Panc1 (cell line): ENCODE measurements at regions not wholly inside any gene's neighbourhood (a gene's known extent, or its start where the extent isn't known, plus 50 kb on each side); places are given as distances from the start of the nearest gene placed in this dataset.

Source experiments
- ATAC-seq: fragments of 200-7000 bp; cut with Tn5 transposase; 2 replicates; pipeline ENCODE4 v1.9.1; 2020; ENCODE audit warnings: mild to moderate bottlenecking, moderate library complexity
- BruUV-seq: library from RNA; stranded (reverse); fragments of 400-500 nt; replicated peaks from 2 replicates; lab custom pipeline; 2021; lab: Mats Ljungman, UMichigan
- CTCF ChIA-PET: fragments of 300-600 bp; sonication (Branson Sonifier 250); formaldehyde crosslinking; loops from one replicate; lab custom pipeline; 2022; ENCODE audit warnings: antibody characterized with exemption; lab: Charles Lee
- POLR2A ChIA-PET: fragments of 300-600 bp; sonication (Branson Sonifier 250); formaldehyde crosslinking; loops from one replicate; lab custom pipeline; 2022; ENCODE audit warnings: antibody characterized with exemption; lab: Charles Lee
- DNase-seq: peaks from one replicate; pipeline ENCODE4 v3.0.0-alpha.2; 2010; ENCODE audit warnings: low read depth, low spot score
- H3K27ac ChIP-seq: 2 replicates; pipeline ENCODE4 v1.5.1; 2011; ENCODE audit warnings: mild to moderate bottlenecking, low read length, inconsistent platforms
- H3K27me3 ChIP-seq: fragments of 200-500 bp; sonication (Bioruptor generic); 2 replicates; pipeline ENCODE4 v1.6.0; 2014; ENCODE audit warnings: low read length, inconsistent platforms; ENCODE audit not compliant: control insufficient read depth, insufficient read depth
- H3K36me3 ChIP-seq: fragments of 200-500 bp; sonication (Bioruptor generic); 2 replicates; pipeline ENCODE4 v1.5.1; 2014; ENCODE audit warnings: inconsistent platforms, mild to moderate bottlenecking, low read length, moderate library complexity; ENCODE audit not compliant: control insufficient read depth, insufficient read depth
- H3K4me1 ChIP-seq: 2 replicates; pipeline ENCODE4 v1.5.1; 2011; ENCODE audit warnings: inconsistent platforms, mild to moderate bottlenecking, low read length, moderate library complexity; ENCODE audit not compliant: control insufficient read depth, insufficient read depth
- H3K4me3 ChIP-seq, 2 experiments: 2 replicates each; pipeline ENCODE4 v1.5.1; 2011 to 2012; ENCODE audit warnings: low read depth in 2 of 2, low read length in 2 of 2, mild to moderate bottlenecking in 2 of 2, inconsistent platforms in 1 of 2, moderate library complexity in 1 of 2
- H3K9me3 ChIP-seq: fragments of 200-500 bp; sonication (Bioruptor generic); 2 replicates; pipeline ENCODE4 v1.5.1; 2014; ENCODE audit warnings: low read depth, mild to moderate bottlenecking, inconsistent platforms, low read length, moderate library complexity; ENCODE audit not compliant: control insufficient read depth, insufficient read depth
- CTCF ChIP-seq: fragments of 450-650 bp; IDR thresholded peaks from 2 replicates; pipeline ENCODE4 v1.5.1; 2017; ENCODE audit warnings: mild to moderate bottlenecking
- POLR2AphosphoS5 ChIP-seq: IDR thresholded peaks from 2 replicates; pipeline ENCODE4 v1.6.1; 2012; ENCODE audit warnings: mild to moderate bottlenecking, low read depth, low read length, moderate library complexity
- REST ChIP-seq, 2 experiments: IDR thresholded peaks; 2 replicates each; pipeline ENCODE4 v1.6.1; 2011 to 2012; ENCODE audit warnings: low read depth in 2 of 2, control low read depth in 1 of 2, low read length in 1 of 2, mild to moderate bottlenecking in 1 of 2, moderate library complexity in 1 of 2; ENCODE audit not compliant: insufficient read depth in 1 of 2
- SIN3A ChIP-seq: IDR thresholded peaks from 2 replicates; pipeline ENCODE4 v1.6.1; 2012; ENCODE audit warnings: low read depth, mild to moderate bottlenecking, low read length, moderate library complexity, borderline replicate concordance; ENCODE audit not compliant: insufficient read depth
- TCF7L2 ChIP-seq: IDR thresholded peaks from 2 replicates; pipeline ENCODE4 v1.6.1; 2011; ENCODE audit warnings: mild to moderate bottlenecking, low read depth, low read length, inconsistent platforms
- in situ Hi-C: cut with HindIII; loops from 2 replicates; pipeline ENCODE4 v1.10.0; 2016; ENCODE audit warnings: low sequenced_read_pairs, low pct_unique_long_range_greater_than_20kb
- intact Hi-C: fragments of 100-400 bp; cut with micrococcal nuclease; formaldehyde crosslinking; loops from one replicate; pipeline ENCODE4 v1.10.0; 2022; ENCODE audit not compliant: unreplicated experiment

GRCh38 chr16:52709306-52709705 lies 162.4 kb upstream of the TOX3 start:
- ChIA-PET POLR2A (no interaction called here), CTCF (no interaction called here)
- in situ Hi-C loops, result no loop called here
- no peaks in the 10 kb centered on the region for H3K4me1 ChIP-seq
- DNase-seq (no peak), ATAC-seq (no peak)
- intact Hi-C loops, result no loop called here
- H3K27me3 ChIP-seq, result no peaks in the 10 kb centered on the region
- BruUV-seq, result no TSS peak
- H3K4me3 ChIP-seq, result no peak overlapping the region
- no peak for TF ChIP-seq CTCF
- TF ChIP-seq POLR2AphosphoS5, result no peak
- no peak for TF ChIP-seq REST (IDR thresholded peaks at IDR 0.05; ENCODE audit: insufficient read depth in 1 of 2, low read depth in 2 of 2, low read length in 1 of 2)
- TF ChIP-seq SIN3A, result no peak
- TF ChIP-seq TCF7L2, result no peak
- no peak overlapping the region for H3K27ac ChIP-seq
- no peaks in the 10 kb centered on the region for H3K9me3 ChIP-seq
- H3K36me3 ChIP-seq, result no peaks in the 10 kb centered on the region

GRCh38 chr16:52708476-52708875 lies 161.5 kb upstream of the TOX3 start:
- ChIA-PET CTCF (no interaction called here), POLR2A (no interaction called here)
- in situ Hi-C loops (no loop called here), intact Hi-C loops (no loop called here)
- BruUV-seq, result no TSS peak
- Histone ChIP-seq H3K36me3 (no peaks in the 10 kb centered on the region), H3K4me3 (no peak overlapping the region), H3K4me1 (no peaks in the 10 kb centered on the region), H3K9me3 (no peaks in the 10 kb centered on the region), H3K27ac (no peak overlapping the region), H3K27me3 (no peaks in the 10 kb centered on the region)
- ATAC-seq (no peak), DNase-seq (no peak)
- no peak for TF ChIP-seq POLR2AphosphoS5
- no peak for TF ChIP-seq SIN3A
- TF ChIP-seq REST (IDR thresholded peaks at IDR 0.05; ENCODE audit: insufficient read depth in 1 of 2, low read depth in 2 of 2, low read length in 1 of 2), result no peak
- no peak for TF ChIP-seq CTCF
- no peak for TF ChIP-seq TCF7L2
